ENCODE measurements at regions not wholly inside any gene's neighbourhood (a gene's known extent, or its start where the extent isn't known, plus 50 kb on each side); places are given as distances from the start of the nearest gene placed in this dataset.

DNA sequence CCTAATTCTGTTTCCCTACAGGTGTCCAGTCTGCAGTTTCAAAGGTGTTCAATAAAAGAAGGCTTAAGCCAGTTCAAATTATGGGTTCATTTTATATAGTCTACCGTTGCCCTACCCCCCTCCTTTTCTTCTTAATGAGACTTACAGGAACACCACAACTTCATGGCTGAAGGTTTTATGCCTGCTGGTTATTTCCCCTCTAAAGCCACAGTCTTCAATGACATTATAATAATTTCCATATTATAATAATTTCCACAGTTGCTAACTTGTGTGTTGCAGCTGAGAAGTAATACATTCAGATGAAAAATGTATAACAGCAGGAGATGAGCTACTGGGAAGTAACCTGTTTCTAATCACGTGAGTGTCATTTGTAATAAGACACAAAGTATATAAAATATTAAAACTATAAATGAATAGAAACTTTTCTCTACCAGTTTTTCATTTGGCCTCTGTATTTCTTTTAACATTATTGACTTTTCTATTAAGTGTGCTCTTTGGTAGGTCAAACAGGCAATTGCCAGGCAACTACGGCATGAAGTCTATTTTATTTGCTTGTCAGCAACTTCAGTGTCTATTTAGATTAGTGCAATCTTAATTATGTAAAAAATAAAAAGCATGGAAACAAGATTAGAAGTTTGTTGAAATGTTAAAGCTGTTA lies 120.5 kb upstream of the HMHB1 start:
- no peak for DNase-seq

GRCh38 chr5:143687604-143688003 lies 124.4 kb upstream of the HMHB1 start:
- no peak for DNase-seq

DNA sequence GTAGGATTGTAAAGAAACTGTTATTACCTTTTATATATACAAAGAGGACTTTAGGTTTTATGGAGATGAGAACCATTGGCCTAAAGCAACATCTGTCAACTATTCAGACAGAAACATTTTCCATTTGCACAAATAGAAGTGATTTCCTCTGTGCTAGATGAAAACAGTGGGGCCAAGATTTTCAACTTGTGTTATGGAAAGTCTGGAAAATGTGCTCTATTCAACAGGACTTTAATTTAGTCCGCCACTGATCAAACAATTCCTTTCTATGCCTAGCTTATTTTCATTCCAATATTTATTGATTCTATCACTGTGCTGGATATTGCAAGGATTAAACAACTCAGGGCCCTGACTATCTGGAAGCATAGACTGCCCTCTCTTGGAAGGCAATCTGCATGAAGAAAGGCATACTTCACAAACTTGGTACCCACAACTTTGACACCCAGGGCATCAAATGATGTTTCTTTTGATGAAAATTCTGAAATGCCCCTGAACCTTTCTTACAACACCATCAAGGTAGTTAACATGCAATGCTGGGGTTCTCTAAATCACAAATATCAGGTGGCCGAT lies 126.6 kb upstream of the HMHB1 start:
- DNase-seq, result no peak

DNA sequence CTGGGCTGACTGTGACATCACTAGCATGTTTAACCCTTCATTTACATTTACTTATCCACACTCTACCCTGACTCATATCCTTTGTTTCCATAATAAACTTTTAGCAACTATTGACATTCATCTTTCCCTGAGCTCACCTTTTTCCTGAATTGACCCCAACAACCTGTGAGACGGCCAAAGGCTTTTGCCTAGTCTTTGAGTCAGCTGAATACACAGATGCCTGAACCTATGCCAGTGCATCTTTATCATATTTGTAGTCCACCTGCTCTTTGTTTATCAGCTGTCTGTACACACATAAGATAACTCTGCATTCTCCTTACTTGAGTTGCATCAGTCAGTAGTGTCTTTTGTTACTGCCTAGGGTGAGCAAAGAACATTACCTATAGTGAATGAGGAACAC lies 128.5 kb upstream of the HMHB1 start:
- DNase-seq, result no peak

- DNase-seq, result no peak
These were observed 129.0 kb upstream of the HMHB1 start for GRCh38 chr5:143682929-143683386.

DNA sequence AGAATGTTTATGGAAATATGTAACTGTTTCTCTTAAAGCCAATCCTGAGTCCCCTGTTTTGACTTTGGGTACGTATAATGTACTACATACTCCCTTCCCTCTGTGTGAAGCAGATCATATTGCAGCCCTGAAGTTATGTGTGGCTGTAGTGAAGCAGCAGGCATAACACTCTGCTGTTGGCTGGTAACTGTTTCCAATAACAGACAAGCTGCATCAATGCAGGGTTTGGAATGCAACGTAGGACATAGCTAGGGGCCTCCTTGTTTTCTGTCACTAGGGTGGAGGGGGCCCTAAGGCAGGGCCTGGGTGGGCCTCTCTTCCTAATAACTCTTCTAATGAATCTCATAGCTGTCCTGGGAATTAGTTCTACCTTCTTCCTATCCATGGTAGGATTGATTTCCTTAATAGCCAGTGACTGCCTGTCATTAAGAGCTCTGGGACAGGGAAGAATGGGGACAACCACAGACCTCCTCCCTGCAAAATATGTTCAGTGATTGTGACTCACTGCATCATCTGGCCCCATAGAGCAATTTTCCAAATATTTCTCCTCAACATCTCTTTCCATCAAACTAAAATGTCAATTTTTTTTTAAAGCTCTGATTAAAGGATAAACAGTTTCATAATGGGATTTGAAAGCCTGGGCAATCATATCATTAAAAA lies 129.6 kb upstream of the HMHB1 start:
- DNase-seq, result no peak

- DNase-seq, result no peak
These were observed 131.2 kb upstream of the HMHB1 start for GRCh38 chr5:143680672-143681259.

GRCh38 chr5:143679777-143680176 lies 132.2 kb upstream of the HMHB1 start:
- DNase-seq, result no peak

GRCh38 chr5:143678148-143678905 lies 133.6 kb upstream of the HMHB1 start:
- DNase-seq, result no peak

DNA sequence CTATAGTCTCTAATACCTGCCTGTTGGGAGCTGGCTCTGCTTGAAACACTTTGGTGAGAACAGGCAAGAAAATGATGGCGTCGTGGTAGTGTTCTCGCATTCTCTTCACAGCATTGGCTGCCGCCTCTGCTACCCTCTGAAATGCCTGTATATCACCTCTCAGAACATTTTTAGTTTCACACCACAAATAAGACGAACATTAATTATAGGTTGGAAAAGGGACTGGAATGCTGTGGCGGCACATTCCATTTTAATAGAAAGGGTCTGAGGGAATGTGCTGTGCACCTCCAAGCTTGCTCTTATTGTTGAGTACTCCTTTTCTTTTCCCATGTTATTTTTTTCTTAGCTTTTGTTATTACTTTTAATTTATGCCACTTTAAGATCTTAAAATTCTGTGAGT lies 134.6 kb upstream of the HMHB1 start:
- no peak for DNase-seq

DNA sequence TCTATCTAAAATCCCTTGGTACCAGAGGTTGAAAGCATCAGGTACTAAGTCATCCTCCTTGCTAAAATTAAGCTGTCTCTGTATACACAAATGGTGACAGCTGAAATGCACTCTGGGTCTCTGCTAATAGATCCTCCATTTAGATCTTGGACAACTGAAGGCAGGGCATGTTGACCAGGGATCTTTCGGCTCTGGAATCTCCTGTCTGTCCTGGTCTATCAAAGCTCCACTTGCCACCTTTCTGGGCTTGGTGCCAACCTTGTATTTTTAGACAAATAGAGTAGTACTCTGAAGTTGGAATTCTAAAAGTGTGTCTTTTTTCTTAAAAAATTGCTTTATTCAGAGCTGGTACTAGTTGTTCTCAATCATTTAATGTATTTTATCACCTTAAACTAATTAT lies 135.2 kb upstream of the HMHB1 start:
- DNase-seq, result no peak

GRCh38 chr5:143674469-143674786 lies 137.5 kb upstream of the HMHB1 start:
- no peak for DNase-seq

DNA sequence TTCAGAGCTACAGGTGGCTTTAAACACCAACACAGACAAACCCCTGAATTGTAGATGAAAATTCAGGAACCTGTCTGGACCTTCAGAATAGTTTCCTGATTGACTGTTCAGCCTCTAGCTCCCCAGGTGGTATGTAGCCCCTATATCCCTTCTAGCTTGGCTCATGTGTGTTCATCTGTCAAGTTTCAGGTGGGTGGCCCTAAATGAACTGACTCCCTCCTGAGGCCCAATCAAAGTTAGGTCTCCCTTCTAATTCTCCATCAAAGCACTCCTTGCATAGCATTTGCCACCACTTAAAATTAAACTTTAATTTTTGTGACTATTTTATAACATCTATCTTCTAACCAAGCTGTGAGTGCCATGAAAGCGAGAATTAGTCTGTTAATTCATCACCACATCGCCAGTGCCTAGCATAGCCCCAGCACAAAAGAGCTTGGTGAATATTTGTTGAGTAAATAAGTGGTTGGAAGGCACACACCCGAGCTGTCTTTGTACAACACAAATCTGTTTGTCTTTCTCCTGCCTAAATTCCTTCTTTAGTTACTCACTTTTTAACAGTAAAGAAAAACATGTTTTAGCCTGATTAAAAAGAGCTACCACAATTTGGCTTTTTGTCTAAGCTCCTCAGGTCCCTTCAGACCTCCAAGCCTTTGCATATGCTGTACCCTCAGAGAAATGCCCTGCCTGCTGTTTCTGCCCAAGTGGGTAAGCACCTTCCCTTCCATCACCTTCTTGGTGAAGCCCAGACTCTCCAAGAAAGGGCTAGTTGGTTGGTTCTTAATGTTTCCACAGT lies 138.1 kb upstream of the HMHB1 start:
- no peak for DNase-seq

DNA sequence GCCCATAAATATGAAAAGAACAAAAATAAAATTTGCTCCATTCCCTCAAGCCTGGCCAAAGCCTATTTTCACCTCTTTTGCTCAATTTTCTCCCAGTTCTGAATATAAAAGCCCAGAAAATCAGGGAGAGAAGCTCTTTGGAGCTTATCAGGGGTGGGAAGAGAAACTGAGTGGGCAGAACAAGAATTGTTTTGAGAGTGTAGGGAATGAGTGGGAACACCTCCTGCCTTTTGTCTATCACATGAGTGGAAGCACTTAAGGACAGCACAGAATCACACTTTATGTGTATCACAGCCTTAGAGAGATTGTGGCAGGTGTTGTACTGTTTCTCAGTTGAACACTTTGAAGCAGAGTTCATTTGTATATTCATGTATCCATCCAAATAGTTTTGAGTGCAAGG lies 139.2 kb upstream of the HMHB1 start:
- DNase-seq, result no peak

DNA sequence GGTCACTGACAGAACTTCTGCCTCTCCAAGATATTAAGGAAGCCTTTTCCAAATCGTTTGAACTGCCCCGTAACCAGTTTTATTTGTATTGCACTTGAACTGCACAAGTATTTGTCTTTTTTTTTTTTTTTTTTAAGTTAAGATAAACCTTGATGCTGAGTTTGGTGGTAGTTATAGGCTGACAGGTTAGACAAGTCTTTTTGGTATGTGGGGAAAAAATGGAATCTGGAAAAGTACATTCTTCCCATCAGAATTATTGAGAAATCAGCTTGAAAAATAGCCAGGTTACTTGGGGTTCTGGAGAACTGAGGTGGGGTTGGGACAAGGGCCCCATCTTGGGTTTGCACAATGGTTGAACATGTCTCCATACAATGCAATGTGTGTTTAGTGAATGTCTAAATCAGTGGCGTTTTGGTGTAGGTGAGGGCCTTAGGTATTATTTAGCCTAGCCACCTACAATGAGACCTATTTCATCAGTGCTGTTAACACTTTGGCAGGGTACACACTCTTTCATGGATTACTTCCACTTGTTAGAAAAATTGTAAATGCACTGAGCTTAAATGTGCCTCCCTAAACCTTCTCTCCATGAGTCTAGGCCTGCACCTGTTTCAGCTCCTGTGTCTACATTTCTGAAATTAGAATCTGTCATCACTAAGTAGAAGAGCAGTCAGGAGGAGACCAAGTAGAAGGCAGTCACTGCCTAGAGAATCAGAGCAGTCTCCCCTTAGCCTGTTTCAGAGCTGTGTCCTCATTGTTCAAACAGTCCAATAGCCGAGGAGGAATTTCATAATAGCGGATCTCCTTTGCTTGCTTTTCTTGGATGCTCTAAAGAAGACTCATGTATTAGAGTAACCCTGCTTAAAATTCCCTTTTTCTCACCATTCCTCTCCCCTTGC lies 140.0 kb upstream of the HMHB1 start:
- no peak for DNase-seq

- no peak for DNase-seq
These were observed 140.9 kb upstream of the HMHB1 start for GRCh38 chr5:143671021-143671420.

GRCh38 chr5:143665866-143666265 lies 146.1 kb upstream of the HMHB1 start:
- no peak for DNase-seq

- no peak for DNase-seq
These were observed 147.3 kb upstream of the HMHB1 start for GRCh38 chr5:143664623-143665022.

- no peak for DNase-seq
These were observed 148.1 kb upstream of the HMHB1 start for GRCh38 chr5:143663872-143664271.

DNA sequence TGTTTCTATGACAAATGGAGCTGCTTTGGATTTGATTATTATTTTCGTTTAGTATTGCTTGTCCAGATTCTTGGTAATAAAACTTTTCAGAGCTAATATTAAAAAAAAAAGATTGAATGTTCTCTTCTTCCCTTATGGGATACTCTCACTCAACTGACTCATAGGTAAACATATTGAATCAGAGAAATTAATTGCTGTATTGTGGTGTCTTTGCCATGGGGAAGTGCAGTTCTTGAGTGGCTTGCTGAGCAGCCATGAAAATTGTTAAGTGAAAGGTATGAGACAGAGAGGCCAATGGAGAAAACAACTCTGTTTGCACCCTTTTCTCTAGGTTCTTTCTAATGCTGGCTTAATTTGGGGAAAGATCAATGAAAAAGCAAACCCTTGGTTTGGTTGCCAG lies 149.9 kb upstream of the HMHB1 start:
- DNase-seq, result no peak

DNA sequence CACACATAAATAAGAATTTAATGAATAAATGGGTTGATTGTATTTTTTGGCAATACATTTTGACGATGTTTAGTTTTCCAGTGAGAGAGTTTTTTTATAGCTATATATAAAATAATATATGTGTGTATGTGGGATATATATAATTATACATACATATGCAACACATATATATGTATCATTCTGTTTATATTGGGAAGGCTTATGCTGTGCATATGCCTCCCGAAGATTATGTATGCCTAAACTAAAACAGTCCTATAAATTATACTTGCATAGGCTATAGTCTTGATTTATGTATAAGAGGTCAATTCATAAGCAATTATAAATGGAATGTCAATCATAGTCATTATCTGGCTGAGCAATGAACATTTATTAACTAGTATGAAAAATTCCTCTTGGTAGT lies 151.3 kb upstream of the HMHB1 start:
- DNase-seq, result no peak

Measured in stimulated activated CD4-positive, alpha-beta T cell treated with anti-CD3 and anti-CD28 coated beads, Interleukin-2, amount 100 ng/mL, for 24 hours (primary cell).